ENCODE measurements at regions not wholly inside any gene's neighbourhood (a gene's known extent, or its start where the extent isn't known, plus 50 kb on each side); places are given as distances from the start of the nearest gene placed in this dataset.

GRCh38 chr4:17265653-17266052 is 246.2 kb downstream of the QDPR start:
- Histone ChIP-seq H3K9me3 (no peaks in the 10 kb centered on the region), H3K36me3 (no peaks in the 10 kb centered on the region), H3K4me3 (no peak overlapping the region), H3K27me3 (no peaks in the 10 kb centered on the region), H3K27ac (no peak overlapping the region), H3K4me1 (no peaks in the 10 kb centered on the region)
- intact Hi-C loops (cut with DNase I; ENCODE audit: low total_unique reads): no loop called here
- no peak for DNase-seq
- TF ChIP-seq POLR2AphosphoS5 (IDR thresholded peaks at IDR 0.05) (no peak), POLR2A (IDR thresholded peaks at IDR 0.05) (no peak), EP300 (IDR thresholded peaks at IDR 0.05) (no peak)
- TF ChIP-seq, protein P1, sequence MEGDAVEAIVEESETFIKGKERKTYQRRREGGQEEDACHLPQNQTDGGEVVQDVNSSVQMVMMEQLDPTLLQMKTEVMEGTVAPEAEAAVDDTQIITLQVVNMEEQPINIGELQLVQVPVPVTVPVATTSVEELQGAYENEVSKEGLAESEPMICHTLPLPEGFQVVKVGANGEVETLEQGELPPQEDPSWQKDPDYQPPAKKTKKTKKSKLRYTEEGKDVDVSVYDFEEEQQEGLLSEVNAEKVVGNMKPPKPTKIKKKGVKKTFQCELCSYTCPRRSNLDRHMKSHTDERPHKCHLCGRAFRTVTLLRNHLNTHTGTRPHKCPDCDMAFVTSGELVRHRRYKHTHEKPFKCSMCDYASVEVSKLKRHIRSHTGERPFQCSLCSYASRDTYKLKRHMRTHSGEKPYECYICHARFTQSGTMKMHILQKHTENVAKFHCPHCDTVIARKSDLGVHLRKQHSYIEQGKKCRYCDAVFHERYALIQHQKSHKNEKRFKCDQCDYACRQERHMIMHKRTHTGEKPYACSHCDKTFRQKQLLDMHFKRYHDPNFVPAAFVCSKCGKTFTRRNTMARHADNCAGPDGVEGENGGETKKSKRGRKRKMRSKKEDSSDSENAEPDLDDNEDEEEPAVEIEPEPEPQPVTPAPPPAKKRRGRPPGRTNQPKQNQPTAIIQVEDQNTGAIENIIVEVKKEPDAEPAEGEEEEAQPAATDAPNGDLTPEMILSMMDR (IDR thresholded peaks at IDR 0.05): no peak
- WGBS, 5 donors: 80 to 91% (median 84%) methylated on average over 4 of the region's 4 CpGs

DNA sequence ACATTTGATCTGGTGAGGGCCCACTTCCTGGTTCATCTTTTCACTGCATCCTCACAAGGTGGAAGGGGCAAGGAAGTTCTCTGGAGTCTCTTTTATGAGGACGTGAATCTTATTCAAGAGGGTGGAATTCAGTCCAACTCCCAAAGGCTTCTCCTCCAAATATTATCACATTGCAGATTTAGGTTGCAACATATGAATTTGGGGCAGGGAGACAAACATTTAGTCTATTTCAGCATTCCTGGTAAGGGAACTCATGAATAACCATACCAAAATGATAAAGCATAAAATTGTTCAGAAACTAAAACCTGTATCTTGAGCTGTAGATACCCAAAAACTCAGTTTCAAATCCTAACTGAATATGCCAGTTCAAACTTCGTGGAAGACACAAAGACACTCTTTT is 246.8 kb downstream of the QDPR start:
- H3K36me3 ChIP-seq: no peaks in the 10 kb centered on the region
- intact Hi-C loops (cut with DNase I; ENCODE audit: low total_unique reads): no loop called here
- H3K27ac ChIP-seq: no peak overlapping the region
- H3K9me3 ChIP-seq: no peaks in the 10 kb centered on the region
- no peak for DNase-seq
- no peaks in the 10 kb centered on the region for H3K4me1 ChIP-seq
- WGBS, 5 donors: 62 to 79% (median 67%) methylated on average over 2 of the region's 2 CpGs
- H3K27me3 ChIP-seq: no peaks in the 10 kb centered on the region
- no peak overlapping the region for H3K4me3 ChIP-seq
- TF ChIP-seq, protein P1 (IDR thresholded peaks at IDR 0.05): no peak
- TF ChIP-seq POLR2A (IDR thresholded peaks at IDR 0.05) (no peak), EP300 (IDR thresholded peaks at IDR 0.05) (no peak), POLR2AphosphoS5 (IDR thresholded peaks at IDR 0.05) (no peak)

- intact Hi-C loops (cut with DNase I; ENCODE audit: low total_unique reads): no loop called here
- H3K27ac ChIP-seq: no peak overlapping the region
- 65 to 86% (median 79%) methylated on average over 4 of the region's 4 CpGs for WGBS, 5 donors
- DNase-seq: no peak
- H3K4me1 ChIP-seq: no peaks in the 10 kb centered on the region
- no peaks in the 10 kb centered on the region for H3K27me3 ChIP-seq
- H3K36me3 ChIP-seq: no peaks in the 10 kb centered on the region
- no peak overlapping the region for H3K4me3 ChIP-seq
- no peaks in the 10 kb centered on the region for H3K9me3 ChIP-seq
- TF ChIP-seq EP300 (IDR thresholded peaks at IDR 0.05) (no peak), POLR2AphosphoS5 (IDR thresholded peaks at IDR 0.05) (no peak), POLR2A (IDR thresholded peaks at IDR 0.05) (no peak)
- TF ChIP-seq, protein P1 (IDR thresholded peaks at IDR 0.05): no peak
Measured at GRCh38 chr4:17260166-17260907, 251.6 kb downstream of the QDPR start.

DNA sequence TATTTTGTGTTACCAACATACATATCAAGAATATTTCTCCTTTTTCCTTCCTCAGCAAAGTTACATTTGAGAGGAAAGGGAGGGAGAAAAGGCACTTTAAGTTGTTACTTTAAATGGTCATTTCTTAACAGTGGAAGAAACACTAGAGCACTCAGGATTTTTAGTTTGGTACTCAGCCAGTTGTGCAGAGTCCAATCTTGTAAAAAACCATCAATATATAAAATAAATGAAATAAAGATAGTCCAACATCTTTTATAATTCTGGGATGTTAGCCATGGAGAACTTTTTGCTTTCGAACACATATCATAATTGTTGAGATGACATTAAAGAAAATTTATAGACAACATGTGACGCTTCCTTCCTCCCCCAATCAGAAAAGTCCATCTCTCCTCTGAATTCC is 253.8 kb downstream of the QDPR start:
- WGBS, 5 donors: 82 to 96% (median 93%) methylated on average over 2 of the region's 2 CpGs
- Histone ChIP-seq H3K4me3 (no peak overlapping the region), H3K36me3 (no peaks in the 10 kb centered on the region), H3K4me1 (no peaks in the 10 kb centered on the region), H3K27ac (no peak overlapping the region), H3K27me3 (no peaks in the 10 kb centered on the region), H3K9me3 (no peaks in the 10 kb centered on the region)
- TF ChIP-seq, protein P1 (IDR thresholded peaks at IDR 0.05): no peak
- TF ChIP-seq EP300 (IDR thresholded peaks at IDR 0.05) (no peak), POLR2AphosphoS5 (IDR thresholded peaks at IDR 0.05) (no peak), POLR2A (IDR thresholded peaks at IDR 0.05) (no peak)
- DNase-seq: peak in 1 of 2 donors; percentile 44
- intact Hi-C loops (cut with DNase I; ENCODE audit: low total_unique reads): no loop called here

Measured in stomach (tissue), 8 donors.